ENCODE measurements at regions not wholly inside any gene's neighbourhood (a gene's known extent, or its start where the extent isn't known, plus 50 kb on each side); places are given as distances from the start of the nearest gene placed in this dataset.

GRCh38 chr1:96185181-96185580, 536.4 kb upstream of the PTBP2 start:
- no peak for DNase-seq (ENCODE audit: low spot score)
- TF ChIP-seq CTCF (IDR thresholded peaks at IDR 0.05; ENCODE audit: extremely low read depth, missing control alignments), result no peak

GRCh38 chr1:96187020-96187419, 534.6 kb upstream of the PTBP2 start:
- DNase-seq (ENCODE audit: low spot score), result no peak
- no peak for TF ChIP-seq CTCF (IDR thresholded peaks at IDR 0.05; ENCODE audit: extremely low read depth, missing control alignments)

GRCh38 chr1:96191165-96191564, 530.4 kb upstream of the PTBP2 start:
- DNase-seq (ENCODE audit: low spot score), result no peak
- TF ChIP-seq CTCF (IDR thresholded peaks at IDR 0.05; ENCODE audit: extremely low read depth, missing control alignments), result no peak

GRCh38 chr1:96206451-96206850, 515.1 kb upstream of the PTBP2 start:
- DNase-seq (ENCODE audit: low spot score), result no peak
- TF ChIP-seq CTCF (IDR thresholded peaks at IDR 0.05; ENCODE audit: extremely low read depth, missing control alignments), result no peak

- no peak for TF ChIP-seq CTCF (IDR thresholded peaks at IDR 0.05; ENCODE audit: extremely low read depth, missing control alignments)
- no peak for DNase-seq (ENCODE audit: low spot score)
Measured at GRCh38 chr1:96207936-96208335, 513.6 kb upstream of the PTBP2 start.

- DNase-seq (ENCODE audit: low spot score), result no peak
- no peak for TF ChIP-seq CTCF (IDR thresholded peaks at IDR 0.05; ENCODE audit: extremely low read depth, missing control alignments)
Measured at GRCh38 chr1:96208428-96208827, 513.2 kb upstream of the PTBP2 start.

- no peak for DNase-seq (ENCODE audit: low spot score)
- no peak for TF ChIP-seq CTCF (IDR thresholded peaks at IDR 0.05; ENCODE audit: extremely low read depth, missing control alignments)
Measured at GRCh38 chr1:96210054-96210453, 511.5 kb upstream of the PTBP2 start.

Measured in GM20000 (cell line).